Thyroid gland (tissue), 4 donors: ENCODE measurements at regions not wholly inside any gene's neighbourhood (a gene's known extent, or its start where the extent isn't known, plus 50 kb on each side); places are given as distances from the start of the nearest gene placed in this dataset.

Experiments
- POLR2A ChIP-seq, 2 donors: fragments of 450-650 bp; IDR thresholded peaks; one replicate each; pipeline ENCODE4 v1.6.1; 2017; ENCODE audit warnings: antibody characterized with exemption in 2 of 2, mild to moderate bottlenecking in 2 of 2, moderate library complexity in 1 of 2
- TF ChIP-seq, protein P1 (sequence below), 6 experiments: fragments of 200-600 bp in 3 of 6; fragments of 450-650 bp in 3 of 6; sonication (generic) in 3 of 6; IDR thresholded peaks; one replicate each; pipeline ENCODE4 v1.5.1; 2016 to 2019; ENCODE audit warnings: antibody characterized with exemption in 6 of 6, mild to moderate bottlenecking in 2 of 6, inconsistent platforms in 1 of 6, moderate library complexity in 1 of 6

DNA sequence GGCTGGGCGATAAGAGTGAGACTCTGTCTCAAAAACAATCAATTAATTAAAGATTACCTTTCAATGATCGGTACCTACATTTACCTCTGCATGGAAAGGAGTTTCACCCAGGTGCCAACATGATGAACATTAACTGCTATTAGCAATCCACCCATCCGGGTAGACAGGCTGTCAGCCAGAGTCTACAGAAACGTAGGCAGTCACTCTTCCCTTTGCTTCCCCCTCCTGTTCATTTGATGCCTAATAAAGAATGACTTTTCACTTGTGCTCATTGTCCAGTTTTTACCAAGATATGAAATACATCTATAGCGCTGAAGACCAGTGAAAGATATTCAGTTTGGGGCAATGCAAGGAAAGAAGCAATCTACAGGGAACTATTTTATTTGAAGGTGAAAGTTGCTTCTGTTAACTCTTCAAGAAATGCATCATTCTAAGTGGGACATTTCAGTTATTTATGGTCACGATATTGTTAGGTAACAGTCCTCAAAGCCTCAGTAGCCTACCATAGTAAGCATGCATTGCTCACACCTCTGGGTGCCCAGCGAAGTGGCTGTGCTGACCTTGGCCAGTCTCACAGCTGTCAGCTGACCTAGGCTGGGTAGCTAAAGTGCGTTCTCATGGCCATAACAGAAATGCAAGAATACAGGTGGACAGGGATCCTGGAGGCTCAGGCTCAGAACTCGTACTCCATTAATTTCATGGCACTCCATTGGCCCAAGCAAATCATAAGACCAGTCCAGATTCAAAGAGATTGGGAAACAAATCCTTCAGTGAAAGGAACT, 87.2 kb upstream of the DMRT1 start:
- TF ChIP-seq POLR2A (IDR thresholded peaks at IDR 0.05), result no peak
- TF ChIP-seq, protein P1, sequence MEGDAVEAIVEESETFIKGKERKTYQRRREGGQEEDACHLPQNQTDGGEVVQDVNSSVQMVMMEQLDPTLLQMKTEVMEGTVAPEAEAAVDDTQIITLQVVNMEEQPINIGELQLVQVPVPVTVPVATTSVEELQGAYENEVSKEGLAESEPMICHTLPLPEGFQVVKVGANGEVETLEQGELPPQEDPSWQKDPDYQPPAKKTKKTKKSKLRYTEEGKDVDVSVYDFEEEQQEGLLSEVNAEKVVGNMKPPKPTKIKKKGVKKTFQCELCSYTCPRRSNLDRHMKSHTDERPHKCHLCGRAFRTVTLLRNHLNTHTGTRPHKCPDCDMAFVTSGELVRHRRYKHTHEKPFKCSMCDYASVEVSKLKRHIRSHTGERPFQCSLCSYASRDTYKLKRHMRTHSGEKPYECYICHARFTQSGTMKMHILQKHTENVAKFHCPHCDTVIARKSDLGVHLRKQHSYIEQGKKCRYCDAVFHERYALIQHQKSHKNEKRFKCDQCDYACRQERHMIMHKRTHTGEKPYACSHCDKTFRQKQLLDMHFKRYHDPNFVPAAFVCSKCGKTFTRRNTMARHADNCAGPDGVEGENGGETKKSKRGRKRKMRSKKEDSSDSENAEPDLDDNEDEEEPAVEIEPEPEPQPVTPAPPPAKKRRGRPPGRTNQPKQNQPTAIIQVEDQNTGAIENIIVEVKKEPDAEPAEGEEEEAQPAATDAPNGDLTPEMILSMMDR (IDR thresholded peaks at IDR 0.05), result no peak
